ENCODE measurements at regions not wholly inside any gene's neighbourhood (a gene's known extent, or its start where the extent isn't known, plus 50 kb on each side); places are given as distances from the start of the nearest gene placed in this dataset.
"Not testable (repeated sequence)": the region's sequence is repeated elsewhere in the genome, so short reads cannot be mapped to it uniquely, and the experiment has no call there.

DNA sequence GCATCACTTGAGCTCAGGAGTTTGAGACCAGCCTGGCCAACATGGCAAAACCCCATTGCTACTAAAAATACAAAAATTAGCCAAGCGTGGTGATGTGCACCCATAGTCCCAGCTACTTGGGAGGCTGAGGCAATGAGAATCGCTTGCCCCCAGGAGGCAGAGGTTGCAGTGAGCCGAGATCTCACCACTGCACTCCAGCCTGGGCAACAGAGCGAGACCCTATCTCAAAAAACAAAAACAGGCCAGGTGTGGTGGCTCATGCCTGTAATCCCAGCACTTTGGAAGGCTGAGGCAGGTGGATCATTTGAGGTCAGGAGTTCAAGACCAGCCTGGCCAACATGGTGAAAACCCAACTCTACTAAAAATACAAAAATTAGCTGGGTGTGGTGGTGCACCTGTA is 89.6 kb upstream of the EPCAM start:
- TF ChIP-seq, protein P1, sequence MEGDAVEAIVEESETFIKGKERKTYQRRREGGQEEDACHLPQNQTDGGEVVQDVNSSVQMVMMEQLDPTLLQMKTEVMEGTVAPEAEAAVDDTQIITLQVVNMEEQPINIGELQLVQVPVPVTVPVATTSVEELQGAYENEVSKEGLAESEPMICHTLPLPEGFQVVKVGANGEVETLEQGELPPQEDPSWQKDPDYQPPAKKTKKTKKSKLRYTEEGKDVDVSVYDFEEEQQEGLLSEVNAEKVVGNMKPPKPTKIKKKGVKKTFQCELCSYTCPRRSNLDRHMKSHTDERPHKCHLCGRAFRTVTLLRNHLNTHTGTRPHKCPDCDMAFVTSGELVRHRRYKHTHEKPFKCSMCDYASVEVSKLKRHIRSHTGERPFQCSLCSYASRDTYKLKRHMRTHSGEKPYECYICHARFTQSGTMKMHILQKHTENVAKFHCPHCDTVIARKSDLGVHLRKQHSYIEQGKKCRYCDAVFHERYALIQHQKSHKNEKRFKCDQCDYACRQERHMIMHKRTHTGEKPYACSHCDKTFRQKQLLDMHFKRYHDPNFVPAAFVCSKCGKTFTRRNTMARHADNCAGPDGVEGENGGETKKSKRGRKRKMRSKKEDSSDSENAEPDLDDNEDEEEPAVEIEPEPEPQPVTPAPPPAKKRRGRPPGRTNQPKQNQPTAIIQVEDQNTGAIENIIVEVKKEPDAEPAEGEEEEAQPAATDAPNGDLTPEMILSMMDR (conservative IDR thresholded peaks at IDR 0.05; ENCODE audit: low read depth, low read length): not testable (repeated sequence)
- not testable (repeated sequence) for TF ChIP-seq POLR2A (IDR thresholded peaks at IDR 0.05; ENCODE audit: low read depth, low read length); FOS (IDR thresholded peaks at IDR 0.05; ENCODE audit: low read depth, low read length); NFE2L2 (IDR thresholded peaks at IDR 0.05; ENCODE audit: low read depth, low read length); USF2 (IDR thresholded peaks at IDR 0.05; ENCODE audit: low read depth, low read length); RAD21 (IDR thresholded peaks at IDR 0.05; ENCODE audit: low read length); MXI1 (IDR thresholded peaks at IDR 0.05; ENCODE audit: borderline replicate concordance, low read depth, low read length); RFX5 (IDR thresholded peaks at IDR 0.05; ENCODE audit: low read depth, low read length); MAFK (IDR thresholded peaks at IDR 0.05; ENCODE audit: low read depth, low read length); SMC3 (IDR thresholded peaks at IDR 0.05; ENCODE audit: low read depth, low read length)

All from IMR-90 (cell line).